VCaP (cell line): ENCODE measurements at regions not wholly inside any gene's neighbourhood (a gene's known extent, or its start where the extent isn't known, plus 50 kb on each side); places are given as distances from the start of the nearest gene placed in this dataset.

Source experiments
- H3K27ac ChIP-seq: fragments of 450-650 bp; 2 replicates; pipeline ENCODE4 v1.5.1; 2017
- TF ChIP-seq, protein P1 (sequence below): fragments of 450-650 bp; conservative IDR thresholded peaks from 2 replicates; pipeline ENCODE4 v1.5.1; 2017; ENCODE audit warnings: mild to moderate bottlenecking, moderate library complexity

DNA sequence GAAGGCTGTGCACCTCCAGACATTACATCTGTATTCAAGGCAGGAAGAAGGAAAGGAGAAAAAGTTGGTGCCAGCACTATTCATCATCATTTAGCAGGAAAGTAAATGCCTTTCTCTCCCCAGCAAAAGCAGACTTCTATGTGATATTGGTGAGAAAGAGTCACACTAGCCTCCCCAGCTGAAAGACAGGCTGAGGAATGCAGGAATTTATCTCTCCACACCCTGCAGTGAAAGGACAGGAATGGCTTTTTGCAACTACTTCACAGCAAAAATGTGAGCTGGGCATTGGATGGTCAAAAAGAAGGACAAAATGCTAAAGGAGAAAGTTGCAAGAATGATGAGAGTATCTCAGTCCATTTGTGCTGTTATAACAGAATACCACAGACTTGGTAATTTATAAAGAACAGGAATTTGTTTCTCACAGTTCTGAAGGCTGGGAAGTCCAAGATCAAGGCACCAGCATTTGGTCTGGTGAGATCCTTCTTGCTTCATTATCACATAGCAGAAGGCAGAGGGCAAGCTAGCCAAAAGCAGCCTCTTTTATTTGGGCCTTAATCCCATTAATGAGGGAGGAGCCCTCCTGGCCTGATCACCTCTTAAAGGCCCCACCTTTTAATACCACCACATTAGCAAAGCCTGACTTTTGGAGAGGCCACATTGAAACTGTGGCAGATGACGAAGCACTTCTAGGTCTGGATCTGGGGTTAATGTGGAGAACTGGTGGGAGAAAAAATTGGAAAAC is 388.1 kb upstream of the SLC14A2 start:
- no peak overlapping the region for H3K27ac ChIP-seq
- TF ChIP-seq, protein P1, sequence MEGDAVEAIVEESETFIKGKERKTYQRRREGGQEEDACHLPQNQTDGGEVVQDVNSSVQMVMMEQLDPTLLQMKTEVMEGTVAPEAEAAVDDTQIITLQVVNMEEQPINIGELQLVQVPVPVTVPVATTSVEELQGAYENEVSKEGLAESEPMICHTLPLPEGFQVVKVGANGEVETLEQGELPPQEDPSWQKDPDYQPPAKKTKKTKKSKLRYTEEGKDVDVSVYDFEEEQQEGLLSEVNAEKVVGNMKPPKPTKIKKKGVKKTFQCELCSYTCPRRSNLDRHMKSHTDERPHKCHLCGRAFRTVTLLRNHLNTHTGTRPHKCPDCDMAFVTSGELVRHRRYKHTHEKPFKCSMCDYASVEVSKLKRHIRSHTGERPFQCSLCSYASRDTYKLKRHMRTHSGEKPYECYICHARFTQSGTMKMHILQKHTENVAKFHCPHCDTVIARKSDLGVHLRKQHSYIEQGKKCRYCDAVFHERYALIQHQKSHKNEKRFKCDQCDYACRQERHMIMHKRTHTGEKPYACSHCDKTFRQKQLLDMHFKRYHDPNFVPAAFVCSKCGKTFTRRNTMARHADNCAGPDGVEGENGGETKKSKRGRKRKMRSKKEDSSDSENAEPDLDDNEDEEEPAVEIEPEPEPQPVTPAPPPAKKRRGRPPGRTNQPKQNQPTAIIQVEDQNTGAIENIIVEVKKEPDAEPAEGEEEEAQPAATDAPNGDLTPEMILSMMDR: no peak

DNA sequence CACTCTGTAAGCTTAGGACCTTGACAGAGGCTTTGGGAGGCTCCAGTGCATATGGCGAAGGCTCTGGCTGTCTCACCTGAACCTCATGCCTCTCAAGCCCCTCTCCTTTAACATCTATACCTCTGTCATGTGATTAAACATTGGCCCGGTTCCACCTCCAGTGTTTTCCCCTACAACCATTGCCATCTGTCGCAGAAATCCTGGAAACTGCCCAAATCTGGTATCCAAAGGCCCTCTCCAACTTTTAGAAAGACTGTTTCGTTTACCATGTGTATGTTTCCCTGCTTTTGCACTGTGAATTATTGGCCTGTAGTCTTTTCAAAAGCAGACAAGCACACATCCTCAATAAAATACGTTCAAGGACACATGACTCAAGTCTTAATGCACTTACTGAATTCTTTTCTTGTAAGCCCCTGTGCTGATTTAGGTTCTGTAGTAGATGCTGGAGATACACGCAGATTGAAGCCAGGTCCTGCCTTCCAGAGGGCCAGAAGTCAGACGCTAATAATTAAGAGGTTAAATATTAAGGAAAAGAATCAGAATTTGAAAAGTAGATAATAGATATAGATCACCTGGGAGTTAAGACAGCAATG is 386.4 kb upstream of the SLC14A2 start:
- no peak overlapping the region for H3K27ac ChIP-seq
- TF ChIP-seq, protein P1: no peak

DNA sequence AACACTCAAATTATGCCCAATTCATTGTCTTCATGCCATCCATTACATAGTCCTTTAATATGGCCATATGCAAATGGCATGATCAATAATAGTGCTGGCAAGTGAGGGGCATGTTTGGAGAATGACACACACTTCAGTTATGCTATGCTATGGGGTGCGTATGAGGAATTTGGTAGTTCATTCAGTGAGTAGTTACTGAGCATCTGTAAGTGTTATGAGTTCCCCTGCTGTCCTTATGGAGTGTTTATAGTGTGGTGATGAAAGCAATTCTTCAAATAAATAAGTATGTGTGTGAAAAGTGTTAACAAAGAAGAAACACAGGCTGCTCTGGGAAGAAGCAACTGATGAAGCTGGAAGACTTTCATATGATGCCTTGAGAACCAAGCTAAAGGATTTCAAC is 383.7 kb upstream of the SLC14A2 start:
- TF ChIP-seq, protein P1: no peak
- H3K27ac ChIP-seq: no peak overlapping the region

DNA sequence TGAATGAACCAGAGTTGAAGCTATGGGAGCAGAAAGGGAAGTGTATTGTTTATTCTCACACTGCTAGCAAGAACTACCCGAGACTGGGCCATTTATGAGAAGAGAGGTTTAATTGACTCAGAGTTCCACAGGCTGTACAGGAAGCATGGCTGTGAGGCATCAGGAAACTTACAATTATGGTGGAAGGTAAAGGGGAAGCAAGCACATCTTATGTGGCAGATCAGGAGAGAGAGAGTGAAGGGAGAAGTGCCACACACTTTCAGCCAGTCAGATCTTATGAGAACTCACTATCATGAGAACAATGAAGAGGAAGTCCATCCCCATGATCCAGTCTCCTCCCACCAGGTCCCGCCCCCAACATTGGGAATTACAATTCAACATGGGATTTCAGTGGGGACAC is 383.2 kb upstream of the SLC14A2 start:
- TF ChIP-seq, protein P1: no peak

DNA sequence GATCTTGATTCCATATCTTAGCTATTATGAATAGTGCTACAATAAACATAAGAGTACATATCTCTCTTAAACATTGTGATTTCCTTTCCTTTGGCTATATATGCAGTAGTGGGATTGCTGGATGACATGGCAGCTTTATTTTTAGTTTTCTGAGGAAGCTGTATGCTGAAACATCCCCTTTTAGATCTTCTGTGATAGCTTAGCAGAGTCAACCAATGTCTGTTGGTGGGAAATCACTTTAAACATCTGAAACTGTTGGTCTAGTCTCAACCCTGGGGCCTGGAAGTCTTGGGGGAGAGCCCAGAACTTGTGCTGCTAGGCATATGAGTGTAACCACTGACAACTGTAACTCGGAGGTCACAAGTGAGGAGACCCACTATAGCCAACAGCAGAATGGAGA is 378.6 kb upstream of the SLC14A2 start:
- TF ChIP-seq, protein P1: no peak
- no peak overlapping the region for H3K27ac ChIP-seq

More for the DNA sequence above, 383.2 kb upstream of the SLC14A2 start:
- H3K27ac ChIP-seq: no peak overlapping the region

DNA sequence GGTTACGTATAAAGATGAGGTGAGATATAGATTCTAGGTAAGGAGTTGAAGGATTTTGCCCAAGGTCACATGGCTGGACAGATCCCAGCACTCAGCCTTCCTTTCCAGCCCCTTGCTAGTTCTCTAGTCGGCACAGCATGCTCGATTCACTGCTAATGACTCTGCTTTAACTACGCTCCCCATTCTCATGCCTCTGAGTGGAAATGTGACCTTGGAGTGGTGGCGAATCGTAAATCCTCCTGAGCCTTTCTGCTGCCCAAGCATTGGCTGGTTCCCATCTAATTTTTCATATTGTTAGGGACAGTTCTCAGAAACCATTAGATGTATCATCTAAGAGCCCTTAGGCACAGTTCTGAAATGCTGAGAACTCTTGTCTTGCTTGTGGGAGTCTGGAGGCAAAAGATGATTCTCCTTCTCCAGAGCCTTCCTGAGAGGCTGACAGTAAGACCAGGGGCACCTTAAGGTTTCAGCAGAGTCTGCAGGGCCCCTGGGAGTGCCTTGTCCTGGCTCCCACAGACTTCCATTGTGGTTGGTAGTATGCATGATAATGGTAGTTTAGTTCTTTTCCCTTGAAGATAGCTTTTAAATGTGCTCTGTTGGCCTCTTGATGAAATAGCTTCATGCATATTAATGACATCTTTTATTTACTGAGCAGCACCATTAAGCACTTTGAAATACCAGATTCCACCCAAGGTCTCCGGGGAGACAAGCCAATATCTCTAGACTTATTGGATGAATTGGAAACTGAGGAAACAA is 377.8 kb upstream of the SLC14A2 start:
- no peak overlapping the region for H3K27ac ChIP-seq
- TF ChIP-seq, protein P1: no peak

DNA sequence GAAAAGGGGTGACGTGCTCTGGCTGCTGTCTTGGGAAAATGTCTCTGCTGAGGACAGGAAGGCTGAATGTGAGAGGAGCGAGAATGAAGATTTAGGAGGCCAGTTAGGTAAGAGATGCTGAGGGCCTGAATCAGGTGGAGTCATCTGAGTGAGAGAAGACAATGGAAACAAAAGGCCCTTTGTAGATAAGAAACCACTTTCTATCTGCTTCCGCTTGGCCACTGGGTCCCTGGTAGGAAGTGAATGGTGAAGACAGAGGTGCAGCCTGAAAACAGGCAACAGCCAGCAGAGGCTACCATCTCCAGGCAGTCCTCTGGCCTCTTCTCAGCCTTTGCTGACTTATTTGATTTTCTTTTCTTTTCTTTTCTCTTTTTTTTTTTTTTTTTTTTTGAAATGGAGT is 374.0 kb upstream of the SLC14A2 start:
- TF ChIP-seq, protein P1: no peak
- no peak overlapping the region for H3K27ac ChIP-seq
